ENCODE measurements at regions not wholly inside any gene's neighbourhood (a gene's known extent, or its start where the extent isn't known, plus 50 kb on each side); places are given as distances from the start of the nearest gene placed in this dataset.
A peak's percentile ranks its signal among the peaks of the same experiment; 100 is the strongest.

DNA sequence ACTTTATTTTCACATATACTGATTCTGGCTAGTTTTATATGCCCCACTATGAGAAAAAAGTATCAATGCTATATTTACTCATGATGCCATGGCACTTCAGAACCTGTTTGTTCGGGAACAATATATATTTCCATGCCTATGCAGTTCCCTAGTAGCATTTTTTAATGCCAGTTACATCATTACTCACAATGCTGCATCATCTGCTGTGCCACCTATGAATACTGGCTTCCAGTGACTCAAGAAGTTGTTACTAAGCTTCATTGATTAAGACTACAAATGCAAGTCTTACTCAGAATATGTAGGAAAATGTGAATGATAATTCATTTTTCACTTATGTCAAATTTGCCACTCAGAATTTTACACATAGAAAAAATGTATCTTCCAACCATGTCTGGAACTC is 97.9 kb downstream of the MAFB start:
- ATAC-seq (ENCODE audit: low FRiP score) (no peak), DNase-seq (ENCODE audit: low spot score) (no peak)
- no peak for TF ChIP-seq CTCF (IDR thresholded peaks at IDR 0.05)

DNA sequence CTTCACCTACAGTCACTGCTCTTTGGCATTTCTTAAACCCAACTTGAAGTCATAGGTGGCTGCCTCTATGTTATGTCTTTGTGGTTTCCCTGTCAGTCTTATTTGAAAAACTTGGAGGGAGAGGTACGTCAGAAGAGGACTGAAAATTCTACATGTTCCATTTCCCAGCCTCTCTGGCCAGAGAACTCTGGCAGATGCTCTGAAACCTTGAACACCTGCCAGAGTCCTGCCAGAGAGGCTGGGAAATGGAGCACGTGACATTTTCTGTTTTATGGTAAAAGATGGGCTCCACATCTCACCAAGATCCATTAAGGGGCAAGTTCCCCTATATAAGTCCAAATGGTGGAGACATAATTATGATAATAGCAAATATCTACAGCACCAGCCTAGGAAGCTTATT is 99.5 kb downstream of the MAFB start:
- ATAC-seq (ENCODE audit: low FRiP score) (no peak), DNase-seq (ENCODE audit: low spot score) (no peak)
- no peak for TF ChIP-seq CTCF (IDR thresholded peaks at IDR 0.05)

DNA sequence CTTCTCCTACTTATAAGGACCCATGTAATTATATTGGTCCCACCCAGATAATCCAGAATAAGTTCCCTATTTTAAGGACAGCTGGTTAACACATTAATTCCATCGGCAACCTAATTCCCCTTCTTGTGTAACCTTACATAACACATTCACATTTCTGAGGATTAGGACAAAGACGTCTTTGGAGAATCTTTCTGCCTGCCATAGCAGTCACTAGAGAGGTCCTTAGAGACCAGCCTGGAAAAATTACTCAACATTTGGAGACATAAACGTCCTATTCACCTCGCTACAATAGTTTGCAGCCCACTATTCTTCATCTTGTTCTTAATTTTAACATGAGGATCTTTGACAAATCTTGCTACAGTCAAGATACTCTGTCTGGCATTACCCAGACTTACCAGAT is 100.1 kb downstream of the MAFB start:
- no peak for TF ChIP-seq CTCF (IDR thresholded peaks at IDR 0.05)
- no peak for ATAC-seq (ENCODE audit: low FRiP score)
- DNase-seq (ENCODE audit: low spot score): no peak

DNA sequence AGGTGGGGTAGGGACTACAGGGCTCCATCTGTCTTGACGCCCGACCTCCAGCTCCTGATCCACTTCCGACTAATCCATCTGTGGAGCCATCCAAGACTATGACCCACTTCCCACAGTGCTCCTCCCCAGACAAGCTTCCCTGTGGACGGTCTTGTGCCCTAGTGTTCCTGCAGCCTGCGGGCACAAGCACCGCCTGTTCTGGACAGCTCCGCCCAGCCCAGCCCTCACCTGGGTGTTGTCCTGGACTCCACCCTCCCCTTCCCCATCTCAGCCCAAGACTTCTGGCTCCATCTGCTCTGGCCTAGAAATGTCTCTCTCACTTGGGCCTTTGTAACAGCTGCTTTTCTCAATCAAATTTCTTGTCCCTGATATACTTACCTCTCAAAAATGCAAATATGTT is 102.0 kb downstream of the MAFB start:
- ATAC-seq (ENCODE audit: low FRiP score) (no peak), DNase-seq (ENCODE audit: low spot score) (no peak)
- TF ChIP-seq CTCF (IDR thresholded peaks at IDR 0.05): no peak

GRCh38 chr20:40584130-40584809 is 104.8 kb downstream of the MAFB start:
- ATAC-seq (ENCODE audit: low FRiP score) (peak; percentile 22), DNase-seq (ENCODE audit: low spot score) (no peak)
- no peak for TF ChIP-seq CTCF (IDR thresholded peaks at IDR 0.05)

DNA sequence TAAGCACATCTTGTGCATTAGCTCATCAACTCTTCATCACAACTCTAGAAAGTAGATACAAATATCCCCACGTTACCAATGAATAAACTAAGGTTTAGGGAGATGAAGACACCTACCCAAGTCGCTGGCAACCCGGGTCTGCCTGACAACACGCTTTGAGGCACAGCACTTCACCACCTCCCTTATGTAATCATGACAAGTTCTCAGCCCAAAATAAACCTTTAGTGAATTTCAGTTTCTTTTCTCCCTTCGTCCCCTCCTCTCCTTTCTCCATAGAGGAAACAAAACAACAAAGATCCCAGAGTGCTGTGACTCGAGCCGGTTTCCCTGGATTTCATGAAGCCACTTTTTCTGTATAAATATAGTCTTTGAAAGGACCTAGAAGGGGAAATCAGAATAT is 105.4 kb downstream of the MAFB start:
- no peak for ATAC-seq (ENCODE audit: low FRiP score)
- DNase-seq (ENCODE audit: low spot score): no peak
- no peak for TF ChIP-seq CTCF (IDR thresholded peaks at IDR 0.05)

DNA sequence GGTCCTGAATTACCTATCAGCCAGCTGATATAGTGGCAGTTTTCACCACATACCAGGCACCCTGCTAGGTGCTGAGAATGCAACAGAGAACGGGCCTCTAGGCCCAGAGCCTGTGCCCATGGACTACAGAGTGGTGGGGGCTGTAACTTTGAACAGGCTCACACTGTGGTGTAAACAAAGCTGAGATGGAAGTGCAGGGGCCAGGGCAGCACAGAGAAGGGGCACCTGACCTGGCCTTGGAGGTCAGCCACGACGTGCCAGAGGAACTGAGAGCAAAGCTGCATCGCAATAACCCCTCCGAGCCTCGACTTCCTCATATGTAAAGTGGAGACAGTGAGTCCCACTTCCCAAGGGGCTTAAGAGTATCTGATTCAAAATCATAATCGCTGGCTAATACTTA is 105.8 kb downstream of the MAFB start:
- TF ChIP-seq CTCF (IDR thresholded peaks at IDR 0.05): no peak
- DNase-seq (ENCODE audit: low spot score): no peak
- no peak for ATAC-seq (ENCODE audit: low FRiP score)

All from omental fat pad (tissue), 3 donors.